HG02884 (cell line): ENCODE measurements at regions not wholly inside any gene's neighbourhood (a gene's known extent, or its start where the extent isn't known, plus 50 kb on each side); places are given as distances from the start of the nearest gene placed in this dataset.
"Not testable (repeated sequence)": the region's sequence is repeated elsewhere in the genome, so short reads cannot be mapped to it uniquely, and the experiment has no call there.

Experiments used
- ATAC-seq: cut with Tn5 transposase; IDR thresholded peaks from one replicate; pipeline ENCODE4 v1.9.1; 2021; ENCODE audit warnings: mild to moderate bottlenecking, moderate library complexity; ENCODE audit not compliant: unreplicated experiment

DNA sequence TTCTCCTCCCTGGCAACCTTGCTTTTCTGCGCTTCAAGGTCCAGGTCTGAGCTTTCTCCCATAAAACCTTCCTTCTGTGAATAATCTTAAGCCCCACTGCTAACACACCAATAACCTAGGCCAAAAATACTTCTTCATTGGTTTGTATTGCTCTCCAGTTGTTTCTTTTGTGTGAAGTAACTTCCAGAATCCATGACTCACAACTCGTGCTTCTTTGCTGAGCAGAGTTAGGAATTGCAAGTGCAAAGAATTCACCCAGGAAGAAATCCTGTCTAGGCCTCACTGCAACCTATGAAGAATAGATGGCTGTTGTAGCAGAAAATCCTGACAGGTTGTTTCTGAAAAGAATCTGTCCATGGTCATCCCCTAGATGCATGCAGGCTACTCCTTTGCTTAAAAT lies 295.7 kb downstream of the MED10 start:
- no peak for ATAC-seq

DNA sequence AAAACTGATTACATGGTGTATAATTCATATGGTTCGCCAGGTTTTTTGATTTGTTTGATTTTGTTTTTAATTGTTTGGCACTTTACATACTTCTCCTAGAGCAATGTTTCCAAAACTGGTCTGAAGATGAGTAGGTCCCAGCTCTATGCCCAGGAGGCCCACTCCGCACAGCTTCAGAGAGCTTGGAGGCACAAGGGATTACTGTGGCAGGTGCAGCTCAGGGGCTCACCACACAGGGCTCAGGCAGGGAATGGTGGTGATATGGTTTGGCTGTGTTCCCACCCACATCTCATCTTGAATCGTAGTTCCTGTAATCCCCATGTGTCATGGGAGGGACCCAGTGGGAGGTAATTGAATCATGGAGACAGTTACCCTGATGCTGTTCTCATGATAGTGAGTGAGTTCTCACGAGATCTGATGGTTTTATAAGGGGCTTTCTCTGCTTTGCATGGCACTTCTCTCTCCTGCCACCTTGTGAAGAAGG lies 296.6 kb downstream of the MED10 start:
- no peak for ATAC-seq

DNA sequence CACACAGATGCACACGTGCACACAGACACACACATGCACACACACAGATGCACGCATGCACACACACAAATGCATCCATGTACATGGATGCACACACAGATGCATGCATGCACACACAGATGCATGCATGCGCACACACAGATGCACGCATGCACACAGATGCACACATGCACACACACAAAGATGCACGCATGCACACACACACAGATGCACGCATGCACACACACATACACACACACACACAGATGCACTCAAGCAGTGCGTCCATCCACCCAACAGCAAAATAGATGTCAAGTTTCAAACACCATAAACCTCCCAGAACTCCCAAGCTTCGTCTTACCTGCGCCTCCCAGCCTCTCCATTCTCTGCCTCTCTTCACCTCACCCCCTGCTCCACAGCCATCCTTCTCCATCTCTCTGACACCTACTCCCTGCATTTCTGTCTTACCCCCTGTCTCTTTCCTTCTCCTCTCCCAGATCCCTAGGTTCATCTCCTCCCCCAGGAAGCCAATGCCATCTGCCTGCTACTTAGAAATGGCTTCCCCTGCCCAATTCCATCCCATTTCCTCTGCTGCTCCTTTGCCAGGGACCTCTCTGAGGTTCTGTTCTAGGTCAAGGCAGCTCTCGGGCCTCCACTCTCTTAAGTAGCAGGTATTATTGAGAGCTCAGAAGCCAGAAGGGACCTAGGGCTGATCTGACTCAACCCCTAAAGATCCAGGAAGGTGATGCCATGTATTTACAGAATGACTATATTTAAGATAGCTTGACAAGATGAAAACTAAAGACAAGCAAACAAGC lies 297.2 kb downstream of the MED10 start:
- ATAC-seq, result no peak

GRCh38 chr5:6080436-6080835 lies 297.9 kb downstream of the MED10 start:
- no peak for ATAC-seq

- no peak for ATAC-seq
These were observed 299.5 kb downstream of the MED10 start for GRCh38 chr5:6078881-6079280.

GRCh38 chr5:6076341-6077239 lies 301.8 kb downstream of the MED10 start:
- no peak for ATAC-seq

- ATAC-seq, result not testable (repeated sequence)
These were observed 305.9 kb downstream of the MED10 start for GRCh38 chr5:6072488-6072887.

DNA sequence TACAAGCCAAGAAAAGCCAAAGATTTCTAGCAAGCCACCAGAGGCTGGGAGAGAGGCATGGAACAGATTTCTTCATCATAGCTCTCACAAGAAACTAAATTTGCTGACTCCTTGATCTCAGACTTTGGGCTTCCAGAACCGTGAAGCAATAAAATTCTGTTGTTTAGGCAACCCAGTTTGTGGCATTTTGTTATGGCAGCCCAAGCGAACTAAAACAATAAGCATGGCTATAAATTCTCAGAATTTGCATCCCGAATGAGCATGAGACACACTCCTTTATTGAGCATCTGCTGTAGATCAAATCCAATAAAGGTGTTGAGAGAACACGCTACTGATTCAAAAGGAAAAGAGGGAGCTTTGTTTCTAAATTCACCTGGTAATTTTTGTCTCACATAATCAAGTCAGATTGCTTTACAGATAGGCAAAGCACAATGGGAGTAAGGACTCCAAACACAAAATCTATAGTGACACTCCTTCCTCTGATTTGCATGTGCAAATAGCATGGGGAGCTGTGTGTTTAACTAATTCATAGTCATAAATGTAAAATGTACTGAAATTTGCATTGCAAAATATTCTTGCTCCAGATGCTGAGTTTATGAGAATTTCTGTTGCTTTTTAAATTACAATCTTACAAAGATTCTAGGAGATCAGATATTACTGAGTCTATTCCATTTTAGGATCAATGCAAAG lies 308.7 kb downstream of the MED10 start:
- no peak for ATAC-seq

- ATAC-seq, result no peak
These were observed 312.3 kb downstream of the MED10 start for GRCh38 chr5:6066016-6066415.

DNA sequence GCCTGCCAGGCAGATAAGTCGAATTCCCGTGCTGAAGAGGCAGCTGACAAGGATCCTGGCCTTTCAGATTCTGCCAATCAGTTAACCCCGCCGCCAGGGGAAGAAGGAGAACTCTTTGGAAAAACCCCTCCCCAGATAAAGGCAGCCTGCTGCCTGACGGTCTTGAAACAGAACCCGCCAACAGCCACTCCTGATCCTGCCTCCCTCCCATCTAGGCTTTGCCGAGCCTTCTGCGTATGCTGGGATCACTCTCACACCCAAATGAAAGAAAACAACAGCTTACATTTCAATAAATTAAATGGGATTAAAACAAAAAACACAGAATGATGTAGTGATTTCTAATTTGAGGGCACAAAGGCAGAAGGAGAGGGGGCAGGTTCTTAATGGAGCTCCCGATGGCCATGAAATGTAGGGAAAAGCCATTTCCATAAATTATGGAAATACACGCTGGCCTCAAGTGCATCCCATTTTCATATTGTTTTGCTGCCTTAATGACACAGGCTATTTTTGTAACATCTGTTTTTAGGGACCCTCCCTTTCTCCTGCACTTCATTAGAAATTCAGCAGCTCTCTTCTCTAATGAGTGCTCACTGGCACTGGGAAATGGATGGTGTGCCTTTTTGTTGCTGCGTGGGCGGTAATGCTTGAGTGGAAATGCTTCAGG lies 319.1 kb downstream of the MED10 start:
- no peak for ATAC-seq

DNA sequence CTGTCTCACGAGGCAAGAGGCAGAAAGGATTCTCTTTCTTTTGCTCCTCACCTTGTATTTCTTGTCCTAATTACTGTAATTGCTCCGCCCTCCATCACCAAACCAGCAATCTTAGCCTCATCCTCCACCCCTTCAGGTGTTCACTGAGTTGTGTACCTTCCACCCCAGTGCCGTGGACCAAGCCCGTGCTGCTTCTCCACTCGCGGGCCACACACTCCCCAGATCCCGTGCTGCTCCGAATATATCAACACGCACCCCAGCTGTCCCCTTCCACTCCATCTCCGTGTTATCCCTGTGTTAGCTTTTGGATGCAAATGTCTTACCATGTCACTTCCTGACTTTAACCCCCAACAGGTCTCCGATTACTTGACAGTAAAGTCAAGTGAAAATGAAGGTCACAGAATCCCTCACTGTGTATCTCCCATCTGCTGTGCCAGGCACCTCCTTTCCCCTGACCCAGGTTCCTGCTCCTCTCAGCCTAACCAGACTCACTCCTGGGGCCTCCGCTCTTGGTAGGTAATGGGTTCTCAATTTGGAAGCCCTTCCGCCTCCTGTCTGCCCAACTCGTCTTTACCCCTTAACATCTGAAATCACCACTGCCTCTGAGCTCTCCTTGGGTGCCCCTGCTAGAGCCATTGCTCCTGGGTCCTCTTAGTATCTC lies 320.2 kb downstream of the MED10 start:
- ATAC-seq, result no peak

DNA sequence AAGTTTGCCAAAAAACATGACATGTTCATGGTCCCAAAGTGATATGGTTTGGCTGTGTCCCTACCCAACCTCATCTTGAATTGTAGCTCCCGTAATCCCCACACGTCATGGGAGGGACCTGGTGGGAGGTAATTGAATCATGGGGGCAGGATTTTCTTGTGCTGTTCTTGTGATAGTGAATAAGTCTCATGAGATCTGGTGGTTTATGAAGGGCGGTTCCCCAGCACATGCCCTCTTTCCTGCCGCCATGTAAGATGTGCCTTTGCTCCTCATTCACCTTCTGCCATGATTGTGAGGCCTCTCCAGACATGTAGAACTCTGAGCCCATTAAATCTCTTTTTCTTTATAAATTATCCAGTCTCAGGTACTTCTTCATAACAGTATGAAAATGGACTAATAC lies 322.1 kb downstream of the MED10 start:
- ATAC-seq, result no peak

DNA sequence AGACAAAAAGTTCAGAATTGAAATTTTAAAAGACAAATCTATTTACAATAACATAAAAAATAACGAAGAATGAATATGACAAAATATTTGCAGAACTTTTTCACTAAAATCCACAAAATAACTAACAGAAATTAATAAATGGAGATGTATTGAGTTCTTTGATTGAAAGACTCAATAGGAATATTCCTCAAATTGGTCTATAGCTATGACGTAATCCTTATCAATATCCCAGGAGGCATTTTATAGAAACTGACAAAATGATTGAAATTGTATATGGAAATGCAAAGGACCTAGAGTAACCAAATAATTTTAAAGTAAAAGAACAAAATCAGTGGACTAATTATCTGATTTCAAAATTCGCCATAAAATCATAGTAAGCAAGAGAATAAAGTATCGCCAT lies 328.7 kb downstream of the MED10 start:
- ATAC-seq, result no peak

DNA sequence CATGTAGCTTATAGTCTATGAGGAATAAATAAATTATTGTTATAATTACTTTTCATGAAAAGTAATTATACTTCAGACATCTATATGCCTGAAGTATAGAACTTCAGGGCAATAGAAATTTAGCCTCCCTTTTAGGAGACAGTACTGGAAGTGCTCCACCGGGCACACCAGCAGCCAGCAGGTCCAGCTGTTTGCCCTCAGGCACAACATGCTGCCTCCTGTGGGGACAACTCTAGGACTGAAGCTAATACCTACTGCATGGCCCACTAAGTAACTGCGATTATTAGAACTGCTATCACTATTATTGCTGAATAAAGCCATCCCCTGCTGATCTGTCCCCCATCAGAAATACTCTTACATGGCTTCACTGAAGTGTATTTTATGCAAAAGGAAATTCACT lies 329.6 kb downstream of the MED10 start:
- no peak for ATAC-seq

DNA sequence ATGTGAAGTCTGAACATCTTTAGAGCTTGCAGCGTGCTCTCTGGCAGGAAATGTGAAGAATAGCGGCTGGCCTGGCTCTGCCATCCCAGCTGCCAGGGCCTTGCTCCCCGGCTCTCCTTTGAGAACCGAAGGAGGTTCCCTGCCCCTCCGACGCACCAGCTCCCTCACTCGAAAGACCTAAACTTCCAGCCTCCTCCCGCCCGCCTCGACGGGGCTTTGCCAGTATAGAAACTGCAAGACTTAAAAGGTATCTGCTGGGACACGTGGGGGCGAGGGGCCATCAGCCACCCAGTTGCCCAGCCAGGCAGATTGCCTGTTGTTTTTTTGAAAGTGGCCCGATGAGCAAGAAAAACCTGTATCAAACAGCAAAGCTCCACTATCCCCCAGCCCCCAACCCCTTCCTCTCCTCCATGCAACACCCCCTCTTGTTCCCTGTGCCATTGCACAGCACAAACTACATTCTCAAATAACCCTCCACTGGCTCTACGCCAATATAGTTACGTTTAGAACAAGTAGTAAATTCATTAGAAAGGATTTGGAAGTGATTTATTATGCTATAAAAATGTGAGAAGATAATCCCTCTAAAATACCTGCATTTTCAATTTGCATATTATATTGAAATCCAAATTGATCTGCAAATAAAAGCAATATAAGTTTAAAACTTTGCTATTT lies 331.9 kb downstream of the MED10 start:
- ATAC-seq, result no peak

DNA sequence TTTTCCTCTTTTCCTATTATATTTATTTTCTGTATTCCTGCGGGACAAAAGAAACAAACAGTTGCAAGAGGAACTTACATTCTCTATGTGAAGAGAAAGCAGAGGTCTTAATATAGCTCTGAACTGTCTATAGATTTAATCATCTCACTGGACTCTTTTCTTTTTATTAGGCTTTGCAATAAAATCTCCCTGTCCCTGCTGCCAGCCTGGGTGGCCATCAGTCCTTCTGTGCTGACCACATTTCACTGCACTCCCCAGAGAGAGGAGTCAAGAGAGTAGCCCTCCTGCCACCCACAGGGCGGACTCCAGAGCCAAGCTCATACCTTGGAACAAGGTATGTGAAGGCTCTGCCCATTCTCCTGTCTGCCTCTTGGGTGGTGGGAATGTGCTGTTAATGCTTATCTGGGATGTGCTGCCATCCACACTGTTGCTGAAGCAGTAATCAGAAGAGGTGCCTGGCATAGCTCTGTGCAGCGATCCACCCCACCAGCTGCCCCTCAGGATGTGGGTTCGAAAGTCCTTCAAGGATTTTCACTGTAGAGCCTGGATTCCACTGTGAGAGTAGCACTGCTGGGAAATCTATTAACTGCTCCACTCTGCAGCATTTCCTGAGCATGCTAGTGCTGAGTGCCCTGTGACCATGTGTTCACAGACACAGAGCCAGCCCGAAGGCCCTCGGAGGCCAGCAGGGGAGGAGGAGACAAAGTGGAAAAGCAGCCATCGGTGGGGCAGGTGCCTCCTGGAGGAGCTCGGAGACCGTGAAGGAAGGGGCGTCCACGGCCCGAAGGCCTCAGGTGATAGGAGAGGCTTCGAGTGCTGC lies 334.6 kb downstream of the MED10 start:
- no peak for ATAC-seq

DNA sequence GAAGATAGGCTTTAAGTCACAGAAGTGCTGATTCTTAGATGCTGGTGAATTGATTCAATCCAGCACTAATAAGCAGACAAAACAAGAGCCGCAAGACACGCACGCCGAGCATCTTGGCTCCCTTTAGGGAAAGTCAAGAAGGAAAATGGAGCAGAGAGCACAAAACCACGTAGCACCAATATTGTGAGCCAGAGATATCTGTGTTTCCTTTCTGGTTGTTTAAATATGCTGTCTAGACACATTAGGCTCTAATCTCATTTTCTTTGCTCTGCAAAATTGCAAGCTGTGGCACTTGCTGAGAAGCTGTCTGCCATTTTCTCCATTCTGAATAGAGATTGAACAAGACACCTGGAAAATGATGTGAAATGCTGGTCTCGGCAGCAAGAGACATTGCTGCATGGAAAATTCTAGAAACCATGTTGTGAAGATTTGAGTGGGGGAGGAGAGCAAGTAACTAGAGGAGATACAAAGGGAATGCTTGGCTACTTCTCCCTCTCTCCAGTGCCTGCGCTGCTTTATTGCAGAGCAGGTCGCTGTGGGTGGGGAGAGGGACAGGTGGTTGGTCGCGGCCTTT lies 336.3 kb downstream of the MED10 start:
- no peak for ATAC-seq

DNA sequence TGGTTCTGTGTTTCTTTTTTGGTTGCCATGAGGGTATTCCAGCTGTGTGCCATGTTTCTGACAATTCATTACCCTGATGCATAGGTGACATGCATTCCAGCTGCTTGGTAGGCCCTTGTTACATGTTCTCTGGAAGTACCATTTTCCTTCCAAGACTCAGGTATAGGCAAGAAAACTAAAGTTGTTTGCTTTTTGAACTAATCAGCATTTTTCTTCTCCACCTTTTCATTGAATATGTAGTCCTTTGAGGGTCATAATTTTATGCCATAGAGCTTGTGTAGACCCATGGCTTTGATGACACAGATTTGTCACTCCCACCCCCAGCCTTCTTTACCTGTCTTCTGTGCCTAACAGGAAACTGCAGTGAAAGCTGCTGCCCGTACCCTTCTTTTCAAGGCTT lies 339.2 kb downstream of the MED10 start:
- no peak for ATAC-seq

DNA sequence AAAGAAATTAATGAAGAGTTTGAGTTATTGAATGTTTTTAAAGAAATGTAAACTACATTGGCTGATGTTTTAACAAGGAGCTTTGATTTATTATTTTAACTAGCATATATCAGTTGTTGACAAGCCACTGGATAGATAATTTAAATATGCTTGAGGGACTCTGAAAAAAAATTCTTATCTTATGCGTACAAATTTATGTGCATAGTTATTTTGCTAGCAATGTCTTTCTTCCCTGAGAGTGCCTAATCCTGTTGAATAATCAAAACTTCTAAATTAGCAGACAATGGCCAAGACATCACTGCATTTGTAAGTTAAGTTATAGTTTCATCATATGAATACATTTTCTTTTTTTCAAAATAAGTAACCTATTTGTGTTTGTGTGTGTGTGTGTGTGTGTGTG lies 342.3 kb downstream of the MED10 start:
- ATAC-seq, result no peak
